GM23338 (cell line): ENCODE measurements at regions not wholly inside any gene's neighbourhood (a gene's known extent, or its start where the extent isn't known, plus 50 kb on each side); places are given as distances from the start of the nearest gene placed in this dataset.

Experiments
- ATAC-seq: fragments of 200-7000 bp; cut with Tn5 transposase; 3 replicates; pipeline ENCODE4 v1.9.1; 2020
- DNase-seq: peaks from one replicate; pipeline ENCODE4 v3.0.0-alpha.2; 2015; ENCODE audit warnings: low spot score
- H2AFZ ChIP-seq: fragments of 200-600 bp; sonication (generic); 2 replicates; pipeline ENCODE4 v1.8.0; 2016; ENCODE audit warnings: antibody characterized with exemption, mild to moderate bottlenecking, moderate library complexity
- H3F3A ChIP-seq: fragments of 200-600 bp; sonication (generic); replicated peaks from 2 replicates; pipeline ENCODE4 v1.8.0; 2017; ENCODE audit warnings: antibody characterized with exemption, mixed run types, low read depth
- H3K27ac ChIP-seq: fragments of 200-600 bp; sonication (generic); 2 replicates; pipeline ENCODE4 v1.6.1; 2016; ENCODE audit warnings: low read depth
- H3K27me3 ChIP-seq: fragments of 200-600 bp; sonication (generic); 2 replicates; pipeline ENCODE4 v1.8.0; 2016; ENCODE audit warnings: mild to moderate bottlenecking, mixed run types, moderate library complexity; ENCODE audit not compliant: insufficient read depth
- H3K36me3 ChIP-seq: fragments of 200-600 bp; sonication (generic); 2 replicates; pipeline ENCODE4 v1.8.0; 2016; ENCODE audit warnings: mild to moderate bottlenecking; ENCODE audit not compliant: insufficient read depth
- H3K4me1 ChIP-seq: fragments of 200-600 bp; sonication (generic); 2 replicates; pipeline ENCODE4 v1.8.0; 2016; ENCODE audit warnings: mild to moderate bottlenecking, moderate library complexity; ENCODE audit not compliant: insufficient read depth
- H3K4me2 ChIP-seq: fragments of 200-600 bp; sonication (generic); 2 replicates; pipeline ENCODE4 v1.7.1; 2017; ENCODE audit warnings: mixed run types
- H3K4me3 ChIP-seq: fragments of 200-600 bp; sonication (generic); 2 replicates; pipeline ENCODE4 v1.6.1; 2016; ENCODE audit warnings: mixed run types
- H3K79me2 ChIP-seq: fragments of 200-600 bp; sonication (generic); replicated peaks from 2 replicates; pipeline ENCODE4 v1.8.0; 2017; ENCODE audit warnings: mild to moderate bottlenecking; ENCODE audit not compliant: insufficient read depth
- H3K9me2 ChIP-seq: fragments of 200-600 bp; sonication (generic); 2 replicates; pipeline ENCODE4 v1.8.0; 2017; ENCODE audit not compliant: insufficient read depth
- H4K20me1 ChIP-seq: fragments of 200-600 bp; sonication (generic); replicated peaks from 2 replicates; pipeline ENCODE4 v1.8.0; 2017; ENCODE audit warnings: mild to moderate bottlenecking; ENCODE audit not compliant: insufficient read depth
- H3K27ac Mint-ChIP-seq: 2 replicates; pipeline ENCODE4 v1.8.0; 2020; ENCODE audit warnings: inconsistent platforms, mild to moderate bottlenecking, moderate library complexity, mixed read lengths
- H3K27me3 Mint-ChIP-seq: 3 replicates; pipeline ENCODE4 v1.8.0; 2022; ENCODE audit warnings: low read depth, mild to moderate bottlenecking, moderate library complexity, mixed read lengths, inconsistent platforms; ENCODE audit not compliant: insufficient read depth, poor library complexity
- H3K36me3 Mint-ChIP-seq: 3 replicates; pipeline ENCODE4 v1.8.0; 2021; ENCODE audit warnings: low read depth, mild to moderate bottlenecking, inconsistent platforms, moderate library complexity, mixed read lengths
- H3K4me1 Mint-ChIP-seq: 3 replicates; pipeline ENCODE4 v1.8.0; 2020; ENCODE audit warnings: mild to moderate bottlenecking, inconsistent platforms, mixed read lengths
- H3K4me3 Mint-ChIP-seq: 3 replicates; pipeline ENCODE4 v1.8.0; 2021; ENCODE audit warnings: moderate library complexity, mild to moderate bottlenecking, inconsistent platforms, mixed read lengths
- H3K9me3 Mint-ChIP-seq: 3 replicates; pipeline ENCODE4 v1.8.0; 2020; ENCODE audit warnings: moderate library complexity, mild to moderate bottlenecking, inconsistent platforms, mixed read lengths
- CREB1 ChIP-seq: fragments of 250-450 bp; sonication (Bioruptor Pico); IDR thresholded peaks from 2 replicates; pipeline ENCODE4 v1.5.0; 2020; ENCODE audit warnings: low read depth, mild to moderate bottlenecking, moderate library complexity
- EZH2phosphoT487 ChIP-seq: fragments of 200-600 bp; sonication (generic); IDR thresholded peaks from one replicate; pipeline ENCODE4 v1.8.1; 2018; ENCODE audit warnings: antibody characterized with exemption; ENCODE audit not compliant: unreplicated experiment
- JUNB ChIP-seq: IDR thresholded peaks from one replicate; pipeline ENCODE4 v1.6.1; 2016; ENCODE audit warnings: antibody characterized with exemption; ENCODE audit not compliant: unreplicated experiment
- NANOG ChIP-seq: IDR thresholded peaks from 2 replicates; pipeline ENCODE4 v1.6.1; 2016; ENCODE audit warnings: antibody characterized with exemption, borderline replicate concordance
- POLR2AphosphoS5 ChIP-seq: IDR thresholded peaks from 2 replicates; pipeline ENCODE4 v1.6.1; 2016; ENCODE audit warnings: antibody characterized with exemption, low read depth
- STAT1 ChIP-seq: IDR thresholded peaks from one replicate; pipeline ENCODE4 v1.6.1; 2016; ENCODE audit warnings: antibody characterized with exemption; ENCODE audit not compliant: unreplicated experiment
- ZNF114 ChIP-seq: fragments of 250-450 bp; sonication (Bioruptor Pico); IDR thresholded peaks from 2 replicates; pipeline ENCODE4 v1.5.0; 2020; ENCODE audit warnings: mild to moderate bottlenecking, moderate library complexity
- ZNF331 ChIP-seq: fragments of 250-450 bp; sonication (Bioruptor Pico); IDR thresholded peaks from 2 replicates; pipeline ENCODE4 v1.5.0; 2020; ENCODE audit warnings: low read depth, mild to moderate bottlenecking, moderate library complexity
- TF ChIP-seq, protein P1 (sequence below): IDR thresholded peaks from one replicate; pipeline ENCODE4 v1.6.1; 2018; ENCODE audit warnings: antibody characterized with exemption; ENCODE audit not compliant: unreplicated experiment
- TF ChIP-seq, protein P2 (sequence below): IDR thresholded peaks from 2 replicates; pipeline ENCODE4 v1.6.1; 2016; ENCODE audit warnings: antibody characterized with exemption
- TF ChIP-seq, protein P3 (sequence below): fragments of 250-450 bp; sonication (Bioruptor Pico); IDR thresholded peaks from 2 replicates; pipeline ENCODE4 v1.5.0; 2020; ENCODE audit warnings: mild to moderate bottlenecking, moderate library complexity

DNA sequence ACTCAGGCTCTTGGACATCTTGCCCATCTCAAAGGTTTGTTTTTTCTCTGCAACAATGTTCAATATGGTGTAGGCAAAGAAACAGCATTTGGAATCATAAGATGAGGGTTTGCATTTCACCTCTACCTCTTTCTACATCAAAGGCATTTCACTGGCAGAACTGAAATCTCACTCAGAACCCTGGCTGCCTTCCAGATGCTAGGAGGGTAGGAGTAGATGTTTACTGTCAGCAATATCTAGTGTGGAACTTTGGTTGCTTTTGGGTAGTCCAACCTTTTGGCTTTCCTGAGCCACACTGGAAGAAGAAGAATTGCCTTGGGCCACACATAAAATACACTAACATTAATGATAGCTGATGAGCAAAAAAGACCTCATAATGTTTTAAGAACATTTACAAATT is 297.0 kb upstream of the KLF3 start:
- no peak overlapping the region for H3K4me3 Mint-ChIP-seq
- H3K4me2 ChIP-seq = no peak overlapping the region
- H3K4me3 ChIP-seq = no peak overlapping the region
- no peaks in the 10 kb centered on the region; the same call in 2 of the 3 replicates for H3K9me3 Mint-ChIP-seq
- no peak for ATAC-seq
- H3K27ac ChIP-seq = no peak overlapping the region
- no peaks in the 10 kb centered on the region for H4K20me1 ChIP-seq
- no peaks in the 10 kb centered on the region for H3K36me3 Mint-ChIP-seq
- TF ChIP-seq NANOG (no peak), POLR2AphosphoS5 (no peak), STAT1 (no peak), ZNF114 (CRISPR knock-in tag) (no peak), CREB1 (CRISPR knock-in tag) (no peak), EZH2phosphoT487 (no peak), ZNF331 (no peak), JUNB (no peak)
- TF ChIP-seq, protein P1, sequence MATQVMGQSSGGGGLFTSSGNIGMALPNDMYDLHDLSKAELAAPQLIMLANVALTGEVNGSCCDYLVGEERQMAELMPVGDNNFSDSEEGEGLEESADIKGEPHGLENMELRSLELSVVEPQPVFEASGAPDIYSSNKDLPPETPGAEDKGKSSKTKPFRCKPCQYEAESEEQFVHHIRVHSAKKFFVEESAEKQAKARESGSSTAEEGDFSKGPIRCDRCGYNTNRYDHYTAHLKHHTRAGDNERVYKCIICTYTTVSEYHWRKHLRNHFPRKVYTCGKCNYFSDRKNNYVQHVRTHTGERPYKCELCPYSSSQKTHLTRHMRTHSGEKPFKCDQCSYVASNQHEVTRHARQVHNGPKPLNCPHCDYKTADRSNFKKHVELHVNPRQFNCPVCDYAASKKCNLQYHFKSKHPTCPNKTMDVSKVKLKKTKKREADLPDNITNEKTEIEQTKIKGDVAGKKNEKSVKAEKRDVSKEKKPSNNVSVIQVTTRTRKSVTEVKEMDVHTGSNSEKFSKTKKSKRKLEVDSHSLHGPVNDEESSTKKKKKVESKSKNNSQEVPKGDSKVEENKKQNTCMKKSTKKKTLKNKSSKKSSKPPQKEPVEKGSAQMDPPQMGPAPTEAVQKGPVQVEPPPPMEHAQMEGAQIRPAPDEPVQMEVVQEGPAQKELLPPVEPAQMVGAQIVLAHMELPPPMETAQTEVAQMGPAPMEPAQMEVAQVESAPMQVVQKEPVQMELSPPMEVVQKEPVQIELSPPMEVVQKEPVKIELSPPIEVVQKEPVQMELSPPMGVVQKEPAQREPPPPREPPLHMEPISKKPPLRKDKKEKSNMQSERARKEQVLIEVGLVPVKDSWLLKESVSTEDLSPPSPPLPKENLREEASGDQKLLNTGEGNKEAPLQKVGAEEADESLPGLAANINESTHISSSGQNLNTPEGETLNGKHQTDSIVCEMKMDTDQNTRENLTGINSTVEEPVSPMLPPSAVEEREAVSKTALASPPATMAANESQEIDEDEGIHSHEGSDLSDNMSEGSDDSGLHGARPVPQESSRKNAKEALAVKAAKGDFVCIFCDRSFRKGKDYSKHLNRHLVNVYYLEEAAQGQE = no peak
- TF ChIP-seq, protein P2, sequence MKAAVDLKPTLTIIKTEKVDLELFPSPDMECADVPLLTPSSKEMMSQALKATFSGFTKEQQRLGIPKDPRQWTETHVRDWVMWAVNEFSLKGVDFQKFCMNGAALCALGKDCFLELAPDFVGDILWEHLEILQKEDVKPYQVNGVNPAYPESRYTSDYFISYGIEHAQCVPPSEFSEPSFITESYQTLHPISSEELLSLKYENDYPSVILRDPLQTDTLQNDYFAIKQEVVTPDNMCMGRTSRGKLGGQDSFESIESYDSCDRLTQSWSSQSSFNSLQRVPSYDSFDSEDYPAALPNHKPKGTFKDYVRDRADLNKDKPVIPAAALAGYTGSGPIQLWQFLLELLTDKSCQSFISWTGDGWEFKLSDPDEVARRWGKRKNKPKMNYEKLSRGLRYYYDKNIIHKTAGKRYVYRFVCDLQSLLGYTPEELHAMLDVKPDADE = no peak
- TF ChIP-seq, protein P3, sequence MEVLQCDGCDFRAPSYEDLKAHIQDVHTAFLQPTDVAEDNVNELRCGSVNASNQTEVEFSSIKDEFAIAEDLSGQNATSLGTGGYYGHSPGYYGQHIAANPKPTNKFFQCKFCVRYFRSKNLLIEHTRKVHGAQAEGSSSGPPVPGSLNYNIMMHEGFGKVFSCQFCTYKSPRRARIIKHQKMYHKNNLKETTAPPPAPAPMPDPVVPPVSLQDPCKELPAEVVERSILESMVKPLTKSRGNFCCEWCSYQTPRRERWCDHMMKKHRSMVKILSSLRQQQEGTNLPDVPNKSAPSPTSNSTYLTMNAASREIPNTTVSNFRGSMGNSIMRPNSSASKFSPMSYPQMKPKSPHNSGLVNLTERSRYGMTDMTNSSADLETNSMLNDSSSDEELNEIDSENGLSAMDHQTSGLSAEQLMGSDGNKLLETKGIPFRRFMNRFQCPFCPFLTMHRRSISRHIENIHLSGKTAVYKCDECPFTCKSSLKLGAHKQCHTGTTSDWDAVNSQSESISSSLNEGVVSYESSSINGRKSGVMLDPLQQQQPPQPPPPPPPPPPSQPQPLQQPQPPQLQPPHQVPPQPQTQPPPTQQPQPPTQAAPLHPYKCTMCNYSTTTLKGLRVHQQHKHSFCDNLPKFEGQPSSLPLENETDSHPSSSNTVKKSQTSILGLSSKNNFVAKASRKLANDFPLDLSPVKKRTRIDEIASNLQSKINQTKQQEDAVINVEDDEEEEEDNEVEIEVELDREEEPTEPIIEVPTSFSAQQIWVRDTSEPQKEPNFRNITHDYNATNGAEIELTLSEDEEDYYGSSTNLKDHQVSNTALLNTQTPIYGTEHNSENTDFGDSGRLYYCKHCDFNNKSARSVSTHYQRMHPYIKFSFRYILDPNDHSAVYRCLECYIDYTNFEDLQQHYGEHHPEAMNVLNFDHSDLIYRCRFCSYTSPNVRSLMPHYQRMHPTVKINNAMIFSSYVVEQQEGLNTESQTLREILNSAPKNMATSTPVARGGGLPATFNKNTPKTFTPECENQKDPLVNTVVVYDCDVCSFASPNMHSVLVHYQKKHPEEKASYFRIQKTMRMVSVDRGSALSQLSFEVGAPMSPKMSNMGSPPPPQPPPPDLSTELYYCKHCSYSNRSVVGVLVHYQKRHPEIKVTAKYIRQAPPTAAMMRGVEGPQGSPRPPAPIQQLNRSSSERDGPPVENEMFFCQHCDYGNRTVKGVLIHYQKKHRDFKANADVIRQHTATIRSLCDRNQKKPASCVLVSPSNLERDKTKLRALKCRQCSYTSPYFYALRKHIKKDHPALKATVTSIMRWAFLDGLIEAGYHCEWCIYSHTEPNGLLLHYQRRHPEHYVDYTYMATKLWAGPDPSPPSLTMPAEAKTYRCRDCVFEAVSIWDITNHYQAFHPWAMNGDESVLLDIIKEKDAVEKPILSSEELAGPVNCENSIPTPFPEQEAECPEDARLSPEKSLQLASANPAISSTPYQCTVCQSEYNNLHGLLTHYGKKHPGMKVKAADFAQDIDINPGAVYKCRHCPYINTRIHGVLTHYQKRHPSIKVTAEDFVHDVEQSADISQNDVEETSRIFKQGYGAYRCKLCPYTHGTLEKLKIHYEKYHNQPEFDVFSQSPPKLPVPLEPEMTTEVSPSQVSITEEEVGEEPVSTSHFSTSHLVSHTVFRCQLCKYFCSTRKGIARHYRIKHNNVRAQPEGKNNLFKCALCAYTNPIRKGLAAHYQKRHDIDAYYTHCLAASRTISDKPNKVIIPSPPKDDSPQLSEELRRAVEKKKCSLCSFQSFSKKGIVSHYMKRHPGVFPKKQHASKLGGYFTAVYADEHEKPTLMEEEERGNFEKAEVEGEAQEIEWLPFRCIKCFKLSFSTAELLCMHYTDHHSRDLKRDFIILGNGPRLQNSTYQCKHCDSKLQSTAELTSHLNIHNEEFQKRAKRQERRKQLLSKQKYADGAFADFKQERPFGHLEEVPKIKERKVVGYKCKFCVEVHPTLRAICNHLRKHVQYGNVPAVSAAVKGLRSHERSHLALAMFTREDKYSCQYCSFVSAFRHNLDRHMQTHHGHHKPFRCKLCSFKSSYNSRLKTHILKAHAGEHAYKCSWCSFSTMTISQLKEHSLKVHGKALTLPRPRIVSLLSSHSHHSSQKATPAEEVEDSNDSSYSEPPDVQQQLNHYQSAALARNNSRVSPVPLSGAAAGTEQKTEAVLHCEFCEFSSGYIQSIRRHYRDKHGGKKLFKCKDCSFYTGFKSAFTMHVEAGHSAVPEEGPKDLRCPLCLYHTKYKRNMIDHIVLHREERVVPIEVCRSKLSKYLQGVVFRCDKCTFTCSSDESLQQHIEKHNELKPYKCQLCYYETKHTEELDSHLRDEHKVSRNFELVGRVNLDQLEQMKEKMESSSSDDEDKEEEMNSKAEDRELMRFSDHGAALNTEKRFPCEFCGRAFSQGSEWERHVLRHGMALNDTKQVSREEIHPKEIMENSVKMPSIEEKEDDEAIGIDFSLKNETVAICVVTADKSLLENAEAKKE (CRISPR knock-in tag) = no peak
- H3K9me2 ChIP-seq = peaks cover 7% of the 10 kb centered on the region; the same call in 1 of the 2 replicates
- H3K36me3 ChIP-seq = no peaks in the 10 kb centered on the region
- no peaks in the 10 kb centered on the region for H3K27me3 Mint-ChIP-seq
- H3K4me1 ChIP-seq = no peaks in the 10 kb centered on the region
- H3K27ac Mint-ChIP-seq = no peak overlapping the region
- no peaks in the 10 kb centered on the region for H3K4me1 Mint-ChIP-seq
- H2AFZ ChIP-seq = no peak overlapping the region
- no peak for DNase-seq
- H3F3A ChIP-seq = no peaks in the 10 kb centered on the region
- no peaks in the 10 kb centered on the region for H3K27me3 ChIP-seq
- no peaks in the 10 kb centered on the region for H3K79me2 ChIP-seq
